NCI-H748 (cell line): ENCODE measurements at regions not wholly inside any gene's neighbourhood (a gene's known extent, or its start where the extent isn't known, plus 50 kb on each side); places are given as distances from the start of the nearest gene placed in this dataset.

Experiments
- DNase-seq: peaks from one replicate; lab custom pipeline; 2025; ENCODE audit not compliant: unreplicated experiment; lab: John Stamatoyannopoulos, UW

DNA sequence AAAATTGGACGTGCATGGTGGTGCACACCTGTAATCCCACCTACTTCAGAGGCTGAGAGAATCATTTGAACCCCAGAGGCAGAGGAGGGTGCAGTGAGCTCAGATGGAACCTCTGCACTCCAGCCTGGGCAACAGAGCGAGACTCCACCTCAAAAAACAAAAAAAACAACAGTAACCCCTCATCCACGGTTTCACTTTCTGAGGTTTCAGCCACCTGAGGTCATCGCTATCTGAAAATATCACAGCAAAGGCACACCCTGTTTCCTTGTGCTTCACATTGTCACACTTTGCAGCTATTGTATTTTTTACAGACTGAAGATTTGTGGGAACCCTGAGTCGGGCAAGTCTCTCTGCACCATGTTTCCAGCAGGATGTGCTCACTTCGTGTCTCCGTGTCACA, 54.1 kb upstream of the FOXQ1 start:
- DNase-seq: no peak

- DNase-seq: no peak
Observed at GRCh38 chr6:1256435-1257008, 55.4 kb upstream of the FOXQ1 start.

DNA sequence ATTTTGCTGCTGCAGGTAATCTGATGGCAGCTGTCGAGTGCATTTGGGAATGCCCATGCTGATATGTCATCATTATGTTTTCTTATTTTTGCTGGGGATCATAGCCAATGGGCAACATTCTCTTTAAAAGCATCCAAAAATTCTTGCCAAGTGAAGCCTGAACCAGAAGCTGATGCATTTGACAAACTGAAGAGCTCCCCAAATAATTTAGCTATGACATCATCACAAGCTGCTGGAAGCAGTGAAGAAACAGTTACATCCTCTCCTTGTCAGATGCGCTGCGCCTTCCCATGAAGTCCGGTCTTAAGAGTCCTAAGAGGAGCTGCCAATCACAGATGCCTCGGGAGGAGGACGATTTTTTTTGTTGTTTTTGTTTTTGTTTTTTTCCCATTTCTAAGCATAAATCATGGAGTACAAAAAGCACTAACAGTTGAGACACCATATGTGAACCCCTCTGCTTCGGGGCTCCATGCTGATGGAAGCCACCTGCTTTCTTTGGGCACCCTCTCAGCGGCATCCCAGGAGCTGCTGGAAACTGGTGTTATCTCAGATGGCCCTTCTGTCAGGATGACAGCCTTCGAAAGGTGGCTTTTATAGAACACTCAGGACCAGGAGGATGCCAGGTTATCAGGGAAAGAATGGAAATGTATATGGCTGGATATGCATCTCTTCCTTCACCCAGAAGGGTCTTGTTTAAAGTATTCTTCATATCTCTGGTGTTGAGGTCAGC, 56.1 kb upstream of the FOXQ1 start:
- DNase-seq: no peak

- no peak for DNase-seq
Observed at GRCh38 chr6:1254326-1254725, 57.6 kb upstream of the FOXQ1 start.

DNA sequence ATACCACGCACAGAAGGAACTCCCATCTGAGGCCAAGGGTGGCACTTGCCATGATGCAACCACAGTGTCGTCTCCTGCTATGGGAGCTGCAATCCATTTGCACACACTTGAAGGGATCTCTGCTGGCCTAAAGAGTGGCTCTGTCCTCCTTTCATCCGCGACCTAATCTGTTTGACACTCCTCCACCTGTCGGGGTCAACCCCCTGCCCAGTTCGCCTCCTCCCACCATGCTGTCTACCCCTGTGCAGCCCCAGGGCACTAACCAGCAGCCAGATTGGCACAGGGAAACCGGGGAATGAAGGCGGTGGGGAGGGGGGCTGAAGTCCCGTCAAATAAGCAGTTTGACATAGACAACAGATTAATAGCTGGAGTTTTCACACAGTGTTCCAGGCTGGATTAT, 58.1 kb upstream of the FOXQ1 start:
- no peak for DNase-seq

- no peak for DNase-seq
Observed at GRCh38 chr6:1251198-1252155, 60.4 kb upstream of the FOXQ1 start.

GRCh38 chr6:1250489-1251197, 61.3 kb upstream of the FOXQ1 start:
- no peak for DNase-seq

- no peak for DNase-seq
Observed at GRCh38 chr6:1247894-1248293, 64.0 kb upstream of the FOXQ1 start.

GRCh38 chr6:1247056-1247455, 64.8 kb upstream of the FOXQ1 start:
- DNase-seq: no peak

DNA sequence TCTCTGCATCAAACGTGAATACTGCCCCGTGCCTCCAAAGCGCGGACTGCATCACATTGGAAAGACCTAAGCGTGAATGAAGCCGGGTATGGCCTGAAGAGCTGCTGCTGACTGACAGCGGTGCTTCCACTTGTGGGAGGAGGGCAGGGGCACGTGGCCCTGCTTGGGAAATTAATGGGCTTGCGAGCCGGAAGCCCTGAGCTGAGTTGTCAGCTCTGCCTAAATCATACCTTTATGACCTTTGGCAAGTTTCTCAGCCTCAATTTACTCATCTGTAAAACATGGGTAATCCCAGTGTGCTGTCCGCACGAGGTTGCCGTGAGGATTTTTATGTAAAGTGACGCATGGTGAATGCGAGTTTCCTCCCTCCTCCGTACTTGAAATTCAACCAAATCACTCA, 67.0 kb upstream of the FOXQ1 start:
- no peak for DNase-seq

DNA sequence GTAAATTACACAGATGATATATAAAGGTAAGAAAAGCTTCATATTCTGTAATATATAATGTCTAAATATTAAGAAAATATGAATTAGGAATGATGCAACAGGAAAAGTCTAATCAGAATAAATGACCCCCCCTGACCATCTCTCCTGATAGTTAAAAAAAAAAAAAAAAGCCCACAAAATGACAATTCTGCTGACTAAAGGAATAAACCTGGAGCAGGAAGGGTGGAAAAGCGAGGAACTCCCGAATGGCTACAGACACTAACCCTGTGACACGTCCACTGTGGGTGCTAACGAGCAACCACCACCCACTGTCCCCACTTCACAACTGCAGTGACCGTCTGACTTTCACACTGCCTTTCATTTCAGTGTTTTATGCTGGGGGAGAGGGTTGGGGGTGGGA, 67.6 kb upstream of the FOXQ1 start:
- no peak for DNase-seq

- DNase-seq: no peak
Observed at GRCh38 chr6:1242446-1242845, 69.5 kb upstream of the FOXQ1 start.

DNA sequence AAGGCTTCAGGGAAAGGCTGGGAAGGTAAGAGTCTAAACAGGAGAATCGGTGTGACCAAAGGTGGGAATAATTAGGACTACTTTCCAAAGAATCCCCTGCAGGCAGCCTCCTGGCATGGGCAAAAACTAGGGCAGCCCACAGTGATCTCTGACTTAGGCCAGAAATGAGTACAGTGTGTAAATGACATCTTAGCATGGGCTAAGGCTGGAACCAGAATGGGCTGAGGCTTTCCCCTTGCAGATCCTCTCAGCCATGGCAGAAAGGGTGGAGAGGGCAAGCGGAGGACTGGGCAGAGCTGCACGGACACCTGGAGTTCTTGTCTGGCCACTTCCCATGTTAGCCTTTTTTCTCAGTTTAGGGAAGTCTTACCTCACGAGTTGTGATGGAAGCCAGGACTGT, 69.9 kb upstream of the FOXQ1 start:
- no peak for DNase-seq

- DNase-seq: no peak
Observed at GRCh38 chr6:1240766-1241318, 71.1 kb upstream of the FOXQ1 start.

GRCh38 chr6:1239805-1240204, 72.1 kb upstream of the FOXQ1 start:
- DNase-seq: no peak

GRCh38 chr6:1238040-1238439, 73.9 kb upstream of the FOXQ1 start:
- DNase-seq: no peak

- DNase-seq: no peak
Observed at GRCh38 chr6:1237636-1238035, 74.3 kb upstream of the FOXQ1 start.

DNA sequence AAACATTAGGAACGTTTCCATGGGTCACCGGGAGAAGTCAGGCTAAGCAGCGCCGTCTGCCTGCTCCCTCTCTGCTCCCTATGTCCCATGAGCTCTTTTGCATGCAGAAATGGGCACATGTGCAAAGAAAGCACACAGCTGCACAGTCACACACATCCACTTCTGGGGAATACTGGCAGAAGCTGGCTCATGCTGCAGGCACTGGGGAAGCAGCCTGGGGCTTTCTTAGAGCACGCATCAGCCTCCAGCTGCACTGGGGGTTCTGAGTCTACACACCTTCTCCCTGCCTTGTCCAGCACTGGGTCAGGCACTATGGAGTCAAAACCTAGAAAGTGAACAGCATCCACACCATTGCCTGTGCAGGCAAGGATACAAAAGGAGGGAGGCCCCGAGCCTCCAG, 76.1 kb upstream of the FOXQ1 start:
- DNase-seq: no peak

DNA sequence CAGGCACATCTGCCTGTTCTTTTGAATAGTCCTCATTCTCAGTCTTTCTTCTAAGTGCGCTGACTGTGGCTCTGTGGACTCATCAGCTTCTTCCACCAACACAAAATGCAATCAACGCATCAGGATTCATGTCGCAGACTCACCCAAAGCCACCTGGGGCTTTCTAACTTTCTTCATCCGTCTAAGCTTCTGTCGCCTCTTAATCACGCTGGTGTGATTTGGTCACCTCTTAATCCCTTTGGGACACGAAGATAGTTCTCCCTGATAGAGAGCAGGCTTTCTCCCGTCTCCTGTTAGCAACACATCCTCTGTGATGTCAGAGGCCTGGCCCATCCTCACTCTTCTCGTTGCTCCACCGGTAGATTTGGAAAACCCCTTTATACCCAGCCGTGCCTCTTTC, 78.0 kb upstream of the FOXQ1 start:
- DNase-seq: no peak

DNA sequence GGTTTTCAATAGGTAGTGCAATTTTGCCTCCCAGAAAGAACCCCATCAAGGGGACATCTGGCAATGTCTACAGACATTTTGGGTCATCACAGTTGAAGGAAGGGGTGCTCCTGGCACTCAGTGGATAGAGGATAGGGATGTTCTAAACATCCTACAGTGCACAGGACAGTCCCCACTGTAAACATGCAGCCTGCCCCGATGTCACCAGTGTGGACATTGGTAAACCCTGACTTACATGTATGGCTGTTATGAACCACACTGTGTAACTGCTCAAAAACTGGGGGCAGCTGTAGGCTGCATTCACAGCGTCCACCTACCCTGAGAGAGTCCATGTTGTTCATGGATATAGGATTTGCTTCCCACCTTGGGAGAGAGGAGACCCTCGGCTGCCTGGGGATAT, 79.3 kb upstream of the FOXQ1 start:
- DNase-seq: no peak

- DNase-seq: no peak
Observed at GRCh38 chr6:1231941-1232340, 80.0 kb upstream of the FOXQ1 start.
